ENCODE measurements at regions not wholly inside any gene's neighbourhood (a gene's known extent, or its start where the extent isn't known, plus 50 kb on each side); places are given as distances from the start of the nearest gene placed in this dataset.

DNA sequence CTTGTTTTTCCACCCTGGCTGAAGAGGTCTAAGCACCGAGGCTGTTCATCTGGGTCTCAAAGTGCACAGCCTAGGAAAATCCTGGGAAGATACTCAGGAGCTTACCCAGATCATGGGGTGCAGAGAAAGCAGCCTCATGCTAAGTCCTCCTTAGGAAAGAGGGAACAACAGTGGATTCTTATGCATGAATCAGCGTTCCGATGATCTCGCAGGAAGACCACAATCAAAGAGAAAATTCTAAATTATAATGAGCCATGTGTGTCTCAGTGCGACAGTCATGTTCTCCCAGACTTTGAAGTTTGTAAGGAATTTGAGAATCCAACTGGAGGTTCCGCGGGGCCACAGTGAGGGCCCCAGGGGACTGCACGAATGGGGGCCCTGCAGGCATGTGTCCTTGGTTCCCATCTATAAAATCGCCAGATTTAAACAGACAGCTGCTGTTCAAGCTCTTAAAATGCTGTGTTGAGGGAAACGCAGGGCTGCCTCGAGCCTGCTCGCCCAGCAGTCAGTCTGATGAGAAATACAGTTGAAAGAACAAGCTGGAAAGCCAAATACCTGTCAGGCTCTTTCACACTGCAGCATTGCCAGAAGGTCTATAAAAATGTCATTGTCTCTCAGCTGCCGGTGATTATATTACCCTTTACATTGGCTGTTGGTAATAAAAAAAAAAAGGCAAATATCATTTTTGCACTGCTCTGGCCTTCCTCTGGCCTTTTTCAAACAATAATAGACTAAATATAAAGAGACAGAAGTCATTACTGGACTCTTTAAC, 152.1 kb downstream of the PMP22 start:
- no peak for DNase-seq (ENCODE audit: extremely low read depth, low read depth, low spot score)

DNA sequence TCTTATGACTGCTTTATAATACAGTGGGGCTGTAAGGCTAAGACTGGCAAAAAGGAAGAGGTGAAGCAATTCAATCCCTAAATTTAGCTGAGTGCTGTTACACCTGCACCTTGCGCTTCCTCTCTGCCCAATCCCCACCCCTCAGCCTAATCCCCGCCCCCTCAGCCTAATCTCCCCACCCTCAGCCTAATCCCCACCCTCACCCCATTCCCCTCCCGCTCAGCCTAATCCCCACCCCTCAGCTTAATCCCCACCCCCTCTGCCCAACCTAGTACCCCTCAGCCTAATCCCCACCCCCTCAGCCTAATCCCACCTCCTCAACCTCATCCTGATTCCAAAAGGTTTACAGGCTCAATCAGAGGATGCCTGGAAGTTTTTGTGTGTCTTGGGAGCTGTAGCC, 155.5 kb downstream of the PMP22 start:
- DNase-seq (ENCODE audit: extremely low read depth, low read depth, low spot score), result no peak

DNA sequence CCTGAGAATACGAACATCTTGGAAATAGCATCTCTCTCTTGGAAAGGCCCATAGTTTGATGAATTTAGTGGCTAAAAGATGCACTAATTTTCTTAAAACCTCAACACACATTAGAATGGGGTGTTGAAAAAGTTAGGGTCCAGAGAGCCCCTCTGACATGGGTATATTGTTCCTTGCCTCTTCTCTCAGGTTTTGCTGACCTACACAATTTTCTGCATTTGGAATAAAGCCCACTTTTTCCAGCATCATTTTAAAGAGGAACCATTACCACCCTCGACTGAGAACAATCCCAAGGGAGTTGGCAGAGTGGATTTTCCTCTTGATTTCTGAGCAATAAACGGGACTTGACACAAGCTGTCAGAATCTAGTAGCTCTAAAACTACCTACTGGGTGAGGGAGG, 156.1 kb downstream of the PMP22 start:
- DNase-seq (ENCODE audit: extremely low read depth, low read depth, low spot score), result no peak

DNA sequence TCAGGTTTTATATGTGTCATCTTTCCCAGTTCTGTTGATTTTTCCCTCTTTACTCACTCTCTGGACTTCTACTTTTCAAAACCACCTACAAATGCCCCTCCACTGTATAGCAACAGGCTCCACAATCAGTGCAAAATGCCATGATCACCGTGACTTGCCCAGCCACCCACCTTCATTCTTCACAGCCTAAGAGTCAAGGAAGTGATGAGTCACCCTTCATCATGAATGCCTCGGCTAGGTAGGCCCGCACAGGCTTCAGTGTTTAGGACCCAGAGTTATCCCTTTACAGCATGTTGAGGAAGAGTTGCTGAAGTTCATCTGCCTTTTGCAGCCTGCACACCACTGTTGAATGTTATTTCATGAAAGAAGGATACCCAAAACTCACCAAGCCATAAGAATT, 158.6 kb downstream of the PMP22 start:
- DNase-seq (ENCODE audit: extremely low read depth, low read depth, low spot score), result no peak

DNA sequence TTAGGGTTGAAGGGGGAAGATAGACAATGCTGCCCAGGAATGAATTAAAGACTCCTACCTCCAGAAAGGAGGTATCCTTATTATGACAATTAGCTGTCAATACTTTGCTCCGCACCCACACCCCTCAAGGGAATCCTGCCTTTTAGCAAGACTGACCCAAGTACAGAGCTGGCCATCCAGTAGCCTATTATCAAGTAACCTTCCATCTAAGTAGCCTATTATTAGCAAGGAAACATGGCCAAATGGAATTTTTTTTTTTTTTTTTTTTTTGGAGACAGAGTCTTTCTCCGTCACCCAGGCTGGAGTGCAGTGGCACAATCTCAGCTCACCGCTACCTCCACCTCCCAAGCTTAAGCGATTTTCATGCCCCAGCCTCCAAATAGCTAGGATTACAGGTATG, 161.3 kb downstream of the PMP22 start:
- no peak for DNase-seq (ENCODE audit: extremely low read depth, low read depth, low spot score)

DNA sequence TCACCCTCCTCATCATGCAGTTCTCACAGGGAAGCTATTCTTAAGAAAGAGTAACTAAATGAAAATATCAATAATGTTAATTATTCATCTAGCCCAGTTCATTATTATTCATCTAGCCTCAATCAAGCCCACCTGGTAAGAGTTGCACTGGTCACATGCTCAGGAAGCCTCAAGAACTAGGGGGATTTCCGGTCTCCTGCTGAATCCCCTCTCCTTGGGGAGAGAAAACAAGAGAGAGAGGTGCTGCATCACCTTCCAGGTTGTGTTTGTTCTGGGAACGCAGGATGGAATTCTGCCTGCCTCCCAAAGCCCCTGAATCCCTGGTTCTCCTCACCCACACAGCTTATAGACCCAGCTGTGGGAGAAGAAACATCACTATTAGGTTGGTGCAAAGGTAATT, 164.0 kb downstream of the PMP22 start:
- no peak for DNase-seq (ENCODE audit: extremely low read depth, low read depth, low spot score)

DNA sequence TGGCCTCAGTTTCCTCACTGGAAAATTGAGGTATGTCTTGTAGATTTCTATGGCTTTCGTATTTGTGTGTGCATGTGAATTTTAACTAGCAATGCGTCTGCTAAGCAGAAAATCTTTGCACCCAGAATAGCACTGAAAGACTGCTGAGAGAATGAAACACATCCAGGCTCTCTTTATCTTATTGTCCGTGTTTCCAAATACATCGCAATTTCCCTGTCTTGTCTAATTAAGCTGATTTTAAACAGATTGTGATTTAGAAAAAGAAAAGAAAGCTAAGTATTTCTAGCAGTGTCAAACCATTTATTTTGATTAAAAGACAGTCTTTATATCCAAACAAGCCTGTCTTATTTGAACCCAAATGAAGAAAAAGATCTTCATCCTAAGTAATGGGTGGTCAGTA, 168.6 kb downstream of the PMP22 start:
- DNase-seq (ENCODE audit: extremely low read depth, low read depth, low spot score), result no peak

DNA sequence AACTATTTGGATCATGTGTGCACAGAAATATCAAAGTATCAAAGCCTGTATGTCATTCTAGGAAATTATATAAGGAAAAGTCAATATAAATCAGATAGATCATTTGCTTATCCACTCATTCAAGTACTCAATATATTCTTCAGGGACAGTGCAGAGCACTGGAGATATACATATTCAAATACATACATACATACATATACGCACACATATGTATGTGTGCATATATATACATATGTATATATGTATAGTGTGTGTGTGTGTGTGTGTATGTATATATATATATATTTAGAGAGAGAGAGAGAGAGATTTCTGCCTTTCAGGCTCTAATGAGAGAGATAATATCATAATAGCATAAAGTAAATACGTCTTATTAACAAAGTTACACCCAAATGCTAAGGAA, 169.2 kb downstream of the PMP22 start:
- no peak for DNase-seq (ENCODE audit: extremely low read depth, low read depth, low spot score)

DNA sequence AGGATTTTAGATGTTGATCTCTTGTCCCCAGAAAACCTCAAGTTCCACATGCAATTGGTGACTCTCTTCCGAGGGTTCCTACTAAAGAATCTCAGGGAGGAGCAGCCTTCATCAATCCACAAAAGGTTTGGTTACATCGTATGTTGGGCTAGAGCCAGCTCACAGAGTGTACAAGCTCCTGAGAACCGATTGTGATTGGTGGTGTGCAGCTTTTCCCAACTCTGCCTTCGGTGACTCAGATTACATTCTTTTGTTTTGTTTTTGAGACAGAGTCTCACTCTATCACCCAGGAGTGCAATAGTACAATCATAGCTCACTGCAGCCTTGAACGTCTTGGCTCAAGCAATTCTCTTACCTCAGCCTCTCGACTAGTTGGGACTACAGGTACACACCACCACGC, 172.4 kb downstream of the PMP22 start:
- DNase-seq (ENCODE audit: extremely low read depth, low read depth, low spot score), result no peak

DNA sequence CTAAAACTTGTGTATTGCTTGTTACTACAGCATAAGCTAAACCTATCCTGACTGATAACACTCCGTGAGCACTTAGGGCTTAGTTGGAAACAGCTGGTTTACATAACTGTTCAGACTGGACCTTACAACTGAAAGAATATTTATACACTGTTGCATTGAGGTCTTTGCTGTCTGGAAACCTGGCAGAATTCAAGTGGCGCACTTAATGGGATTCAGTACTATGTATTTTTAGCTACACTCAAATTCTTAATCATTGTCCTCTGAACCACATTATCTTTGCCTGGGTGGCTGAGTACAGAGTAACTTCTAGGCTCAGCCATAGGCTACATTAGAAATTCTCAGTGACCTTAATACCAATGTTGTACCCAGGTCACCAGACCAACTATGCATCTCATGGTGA, 172.9 kb downstream of the PMP22 start:
- no peak for DNase-seq (ENCODE audit: extremely low read depth, low read depth, low spot score)

DNA sequence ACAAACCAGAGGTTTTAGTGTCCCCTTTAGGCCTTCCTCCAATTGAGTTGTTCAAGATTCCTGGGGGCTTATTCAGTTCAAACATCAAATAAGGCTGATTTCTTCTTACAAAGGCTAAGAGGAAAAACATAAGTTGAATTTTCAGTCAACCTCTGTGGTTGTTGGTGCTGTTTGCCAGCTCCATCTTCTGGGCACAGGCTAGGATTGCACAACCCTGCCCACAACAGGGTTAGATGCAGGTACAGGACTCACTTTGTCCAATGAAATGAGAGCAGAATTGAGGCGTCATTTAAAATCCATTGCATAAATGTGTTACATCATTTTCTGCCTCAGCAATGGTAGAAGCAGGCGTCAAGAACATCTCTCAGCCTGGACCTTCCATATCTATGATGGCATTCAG, 173.3 kb downstream of the PMP22 start:
- DNase-seq (ENCODE audit: extremely low read depth, low read depth, low spot score), result no peak

DNA sequence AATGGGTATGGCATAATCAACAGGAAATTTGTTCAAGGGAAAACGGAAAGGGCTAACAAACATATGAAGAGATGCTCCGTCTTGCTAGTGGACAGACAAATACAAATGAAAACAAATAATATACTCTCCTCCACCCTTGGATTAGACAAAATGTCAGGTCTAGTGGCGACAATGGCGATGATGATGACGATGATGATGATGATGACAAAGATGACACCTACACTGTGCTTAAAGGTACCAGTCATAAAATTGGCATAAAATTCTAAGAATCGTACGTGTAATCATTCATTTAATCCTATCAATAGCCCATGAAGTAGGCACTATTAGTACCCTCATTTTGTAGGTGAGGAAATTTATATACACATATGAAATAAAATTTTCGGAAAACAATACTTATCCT, 174.6 kb downstream of the PMP22 start:
- DNase-seq (ENCODE audit: extremely low read depth, low read depth, low spot score), result no peak

DNA sequence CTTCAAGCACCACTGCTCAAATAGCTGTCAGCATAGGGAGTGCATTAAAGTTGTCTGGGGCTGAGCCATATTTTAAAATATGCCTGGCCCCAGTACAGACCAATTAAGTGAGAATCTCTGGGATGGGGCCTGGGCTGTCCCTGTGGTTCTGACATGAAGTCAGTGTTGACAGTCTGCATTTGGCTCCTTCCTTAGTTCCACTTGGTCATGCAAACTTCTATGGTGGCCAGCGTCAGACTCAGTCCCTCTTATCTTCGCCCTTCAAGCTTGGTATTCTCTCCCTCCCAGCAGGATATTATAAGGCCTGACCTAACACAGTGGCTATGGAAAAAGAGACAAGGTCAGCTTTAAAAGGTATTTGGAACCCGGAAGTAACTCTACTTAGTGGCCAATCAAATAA, 177.2 kb downstream of the PMP22 start:
- DNase-seq (ENCODE audit: extremely low read depth, low read depth, low spot score), result no peak

DNA sequence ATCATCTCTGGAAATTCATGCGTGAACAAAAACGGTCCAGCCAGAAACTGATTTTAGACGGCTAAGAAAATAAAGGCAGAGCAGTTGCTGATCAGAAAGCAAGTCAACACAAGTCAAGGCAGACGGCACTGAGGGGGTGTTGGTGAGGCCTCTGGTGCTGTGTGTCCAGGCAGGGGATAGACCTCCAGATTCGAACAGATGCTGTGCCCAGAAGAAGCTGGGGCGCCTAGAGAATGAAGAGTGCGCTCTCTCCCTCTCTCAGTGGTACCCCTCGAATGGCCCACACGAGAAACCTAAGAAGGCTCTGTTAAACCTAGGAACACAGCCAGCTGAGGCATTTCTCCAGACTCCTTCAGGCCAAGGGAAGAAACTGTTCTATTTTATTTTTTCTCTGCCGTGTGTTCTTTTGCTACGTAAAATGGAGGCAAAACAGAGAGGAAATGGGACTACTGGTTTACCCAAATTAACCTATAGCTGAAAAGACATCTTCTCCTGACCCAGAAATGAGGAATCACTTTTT, 178.3 kb downstream of the PMP22 start:
- no peak for DNase-seq (ENCODE audit: extremely low read depth, low read depth, low spot score)

DNA sequence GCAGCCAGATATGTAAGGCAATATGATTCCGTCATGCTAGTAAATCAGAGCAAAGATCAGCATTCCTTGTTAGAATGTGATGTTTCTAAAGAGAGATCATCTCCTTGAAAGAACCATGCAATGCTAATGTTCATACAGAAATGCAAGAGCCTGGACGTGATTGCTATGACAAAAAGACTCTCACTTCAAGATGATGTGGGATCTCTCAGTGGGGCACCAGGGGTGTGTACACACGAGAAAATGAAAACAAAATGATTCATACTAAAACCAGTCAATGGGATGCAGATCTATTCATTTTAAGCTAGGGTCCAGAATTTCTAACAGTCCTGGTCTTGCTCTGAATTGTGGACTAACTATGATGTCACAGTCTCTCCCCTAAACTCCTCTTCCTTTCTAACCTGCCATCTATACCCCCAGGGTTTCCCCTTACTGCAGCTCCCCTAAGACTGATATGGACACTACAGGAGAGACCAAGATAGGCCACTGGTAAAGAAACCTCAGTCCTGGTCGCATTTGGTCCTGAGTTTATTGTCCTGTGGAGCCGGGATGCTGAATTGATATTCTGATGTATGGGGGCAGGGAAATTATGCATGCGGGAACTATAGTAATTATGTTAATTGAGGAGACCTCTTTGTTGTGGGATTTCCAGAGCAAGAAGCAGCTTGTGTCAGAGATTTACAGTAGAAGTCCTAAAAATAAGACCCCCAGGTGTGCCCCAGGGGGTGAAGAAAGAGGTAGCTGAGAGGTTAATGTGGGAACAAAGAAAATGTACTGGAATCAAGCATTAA, 179.0 kb downstream of the PMP22 start:
- DNase-seq (ENCODE audit: extremely low read depth, low read depth, low spot score), result no peak

DNA sequence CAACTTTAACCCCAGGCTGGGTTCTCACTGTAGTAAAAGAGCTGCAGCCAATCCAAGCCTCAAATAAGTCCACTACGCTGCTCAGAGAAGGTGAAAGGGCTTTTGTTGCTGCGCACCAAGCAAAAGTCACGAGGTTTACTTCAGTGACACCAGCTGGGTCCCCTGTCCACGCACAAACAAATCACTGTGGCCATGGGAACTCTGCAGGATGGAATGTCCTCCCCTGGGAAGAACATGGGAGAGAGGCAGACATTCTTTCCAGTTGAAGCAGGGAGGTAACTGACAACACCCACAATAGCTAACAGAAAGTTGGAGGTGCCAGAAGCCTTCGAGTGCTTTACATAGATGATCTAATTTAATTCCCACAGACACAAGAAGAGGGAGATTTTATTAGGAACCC, 181.9 kb downstream of the PMP22 start:
- DNase-seq (ENCODE audit: extremely low read depth, low read depth, low spot score), result no peak

DNA sequence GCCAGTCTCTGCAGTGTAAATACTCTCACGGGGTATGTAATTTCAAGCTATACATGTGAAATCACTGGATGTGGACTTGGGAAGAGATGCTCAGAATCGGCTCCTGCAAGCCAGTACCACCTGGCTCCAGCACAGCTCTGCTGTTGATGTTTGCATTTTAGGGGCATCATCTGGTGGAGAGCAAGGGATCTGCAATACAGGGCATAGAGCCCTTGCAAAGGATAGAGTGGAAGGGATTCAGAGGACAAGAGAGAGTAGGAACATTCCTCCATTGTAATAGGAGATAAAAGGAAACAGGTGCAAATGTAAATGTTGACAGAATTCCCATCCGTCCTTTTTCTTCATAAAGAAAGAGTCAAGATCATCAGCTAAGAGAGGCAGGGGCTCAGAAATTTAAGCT, 184.1 kb downstream of the PMP22 start:
- DNase-seq (ENCODE audit: extremely low read depth, low read depth, low spot score), result no peak

DNA sequence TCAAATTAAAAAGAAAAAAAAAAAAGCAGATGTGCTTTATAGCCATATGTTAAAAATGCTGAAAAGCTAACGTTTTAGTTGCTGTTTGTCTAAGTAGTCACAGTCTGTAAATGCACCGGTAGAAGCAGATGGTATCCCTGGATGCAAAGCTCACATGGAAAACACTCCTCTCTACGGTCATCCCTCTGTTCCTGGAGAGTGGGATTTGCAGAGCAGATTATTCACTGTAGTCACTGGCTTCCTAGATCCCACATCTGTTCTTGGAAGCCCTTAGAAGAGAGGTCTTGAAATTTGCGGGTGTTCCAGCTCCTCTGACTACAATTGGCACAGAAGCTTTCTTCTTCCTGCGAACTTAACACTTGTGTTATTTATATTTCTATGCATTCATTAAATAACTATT, 186.6 kb downstream of the PMP22 start:
- DNase-seq (ENCODE audit: extremely low read depth, low read depth, low spot score), result no peak

DNA sequence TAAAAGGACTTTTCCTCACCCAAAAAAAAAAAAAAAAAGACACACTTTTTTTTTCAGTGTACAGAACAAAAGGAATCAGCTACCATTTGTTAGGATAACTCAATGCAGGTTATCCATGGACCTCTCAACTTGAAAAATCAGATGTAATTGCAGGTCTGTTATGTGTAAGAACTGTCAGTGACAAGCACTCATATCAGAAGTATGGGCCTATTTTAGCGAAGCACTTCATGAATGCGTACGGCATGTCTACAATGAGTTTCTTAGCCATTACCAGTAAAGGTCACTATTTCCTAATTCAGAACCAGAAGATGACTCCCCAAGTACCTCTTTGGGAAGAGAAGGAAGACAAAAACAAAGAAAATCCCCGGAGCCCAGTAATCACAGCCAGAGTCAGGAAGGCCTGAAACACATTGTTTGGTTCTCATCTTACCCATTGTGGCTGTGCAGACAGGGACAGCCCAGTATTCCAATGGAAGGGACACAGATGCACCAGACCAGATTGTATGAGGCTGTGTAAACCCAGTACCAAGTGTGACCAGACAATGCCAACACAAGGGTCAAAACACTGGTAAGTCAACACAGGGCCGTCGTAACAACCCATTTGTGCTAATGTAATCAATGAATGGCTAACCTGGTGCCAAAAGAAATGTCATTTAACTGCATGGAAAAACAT, 188.0 kb downstream of the PMP22 start:
- DNase-seq (ENCODE audit: extremely low read depth, low read depth, low spot score), result no peak

DNA sequence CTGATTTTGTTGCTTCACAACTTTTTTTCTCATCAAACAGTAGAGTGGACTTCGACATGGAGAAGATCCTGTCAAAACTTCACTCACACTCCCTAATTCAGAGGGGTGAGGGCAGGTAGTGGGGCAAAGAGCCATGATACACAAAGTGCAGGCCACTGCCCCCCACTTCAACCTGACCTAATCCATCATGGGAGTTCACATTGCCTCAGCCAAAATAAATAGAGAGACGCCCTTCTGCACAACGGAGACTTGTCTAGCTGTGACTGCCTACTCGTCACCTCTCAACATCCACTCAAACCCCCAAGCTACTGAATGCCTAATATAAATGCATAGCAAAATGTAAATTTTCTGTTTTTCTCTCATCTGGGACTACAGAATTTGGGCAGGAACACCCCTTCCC, 213.2 kb downstream of the PMP22 start:
- DNase-seq (ENCODE audit: extremely low read depth, low read depth, low spot score), result no peak

DNA sequence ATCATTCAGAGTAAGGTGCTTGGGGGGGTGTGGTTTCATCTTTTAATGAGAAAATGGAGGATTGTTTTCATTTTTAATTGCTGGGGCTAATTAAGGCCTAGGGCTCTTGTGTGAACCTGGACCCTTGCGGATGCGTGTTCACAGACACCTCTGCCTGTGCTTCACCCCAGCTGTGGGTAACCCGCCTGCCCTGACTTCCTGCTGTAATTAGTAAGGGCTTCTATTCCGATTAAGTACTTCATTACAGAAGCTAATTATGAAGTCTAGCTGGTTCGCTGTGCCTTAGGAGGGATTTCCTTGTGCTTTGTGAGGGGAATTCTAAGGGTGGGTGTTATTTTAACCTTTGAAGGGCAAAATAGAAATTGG, 215.3 kb downstream of the PMP22 start:
- DNase-seq (ENCODE audit: extremely low read depth, low read depth, low spot score), result no peak
